ENCODE measurements at regions not wholly inside any gene's neighbourhood (a gene's known extent, or its start where the extent isn't known, plus 50 kb on each side); places are given as distances from the start of the nearest gene placed in this dataset.

GRCh38 chr9:1653282-1653681 is 361.9 kb upstream of the SMARCA2 start:
- TF ChIP-seq RAD21 (IDR thresholded peaks at IDR 0.05; ENCODE audit: low read depth), result no peak
- TF ChIP-seq CTCF (IDR thresholded peaks at IDR 0.05 in 2 of 3, conservative IDR thresholded peaks at IDR 0.05 in 1 of 3; ENCODE audit: borderline replicate concordance in 1 of 3, insufficient read depth in 1 of 3, low read depth in 2 of 3, low read length in 2 of 3), result no peak
- TF ChIP-seq POLR2A (IDR thresholded peaks at IDR 0.05; ENCODE audit: borderline replicate concordance, extremely low read depth, insufficient read depth, insufficient read length), result no peak
- no peak for TF ChIP-seq EZH2 (IDR thresholded peaks at IDR 0.05)
- no peak for TF ChIP-seq MAX (IDR thresholded peaks at IDR 0.05)
- TF ChIP-seq REST (IDR thresholded peaks at IDR 0.05; ENCODE audit: low read depth), result no peak
- TF ChIP-seq ELF1 (IDR thresholded peaks at IDR 0.05; ENCODE audit: borderline replicate concordance, low read depth), result no peak
- TF ChIP-seq SIN3A (IDR thresholded peaks at IDR 0.05; ENCODE audit: low read depth), result no peak
- no peak for TF ChIP-seq CBX3 (IDR thresholded peaks at IDR 0.05; ENCODE audit: low read depth)
- TF ChIP-seq ZBTB33 (IDR thresholded peaks at IDR 0.05; ENCODE audit: extremely low read depth, insufficient replicate concordance, low read length), result no peak
- no peak for TF ChIP-seq SP1 (IDR thresholded peaks at IDR 0.05; ENCODE audit: low read depth)
- no peak for TF ChIP-seq POLR2AphosphoS5 (IDR thresholded peaks at IDR 0.05; ENCODE audit: low read depth, low read length)
- TF ChIP-seq ZNF274 (IDR thresholded peaks at IDR 0.05; ENCODE audit: low read depth, low read length), result no peak
- TF ChIP-seq CEBPB (IDR thresholded peaks at IDR 0.05; ENCODE audit: low read depth), result no peak

All from HCT116 (cell line).